ENCODE measurements at regions not wholly inside any gene's neighbourhood (a gene's known extent, or its start where the extent isn't known, plus 50 kb on each side); places are given as distances from the start of the nearest gene placed in this dataset.
"Not testable (repeated sequence)": the region's sequence is repeated elsewhere in the genome, so short reads cannot be mapped to it uniquely, and the experiment has no call there.

DNA sequence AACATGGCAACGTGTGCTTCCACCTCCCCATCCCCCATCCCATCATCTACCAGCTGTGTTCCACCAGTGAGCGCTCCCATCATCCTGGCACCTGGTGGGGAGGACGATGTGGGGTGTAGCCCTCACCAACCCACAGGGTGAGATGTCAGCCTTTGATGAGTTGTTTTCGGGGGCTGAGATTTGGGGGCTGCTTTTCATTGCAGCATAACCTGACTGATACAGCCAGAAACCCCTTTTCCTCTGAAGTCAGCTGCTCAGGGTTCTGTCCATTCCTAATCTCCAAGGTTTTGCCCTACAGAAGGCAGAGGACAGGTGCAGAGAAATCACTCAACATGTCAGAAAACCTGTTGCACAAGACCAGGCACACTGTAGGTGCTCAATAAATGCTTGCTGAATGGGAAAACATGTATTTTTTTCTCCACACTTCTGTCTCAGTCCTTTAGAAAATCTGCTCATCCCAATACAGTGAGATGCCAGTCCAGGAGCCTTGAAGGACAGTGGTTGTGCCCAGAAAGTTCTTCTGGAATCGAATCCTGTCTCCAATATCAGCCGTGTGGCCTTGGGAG lies 239.8 kb downstream of the RBM19 start:
- no peak for DNase-seq

DNA sequence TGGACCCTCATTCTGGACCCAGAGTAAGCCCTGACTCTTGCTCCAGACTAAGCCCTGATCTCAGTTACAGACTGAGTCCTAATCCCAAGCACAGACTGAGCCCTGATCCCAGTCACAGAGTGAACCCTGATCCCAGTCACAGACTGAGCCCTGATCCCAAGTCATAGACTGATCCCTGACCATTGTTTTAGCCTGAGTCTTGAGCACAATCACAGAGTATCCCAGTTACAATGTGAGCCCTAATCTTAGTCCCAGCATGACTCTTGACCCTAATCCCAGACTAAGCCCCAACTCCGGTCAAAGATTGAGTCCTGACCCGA lies 240.6 kb downstream of the RBM19 start:
- no peak for DNase-seq

DNA sequence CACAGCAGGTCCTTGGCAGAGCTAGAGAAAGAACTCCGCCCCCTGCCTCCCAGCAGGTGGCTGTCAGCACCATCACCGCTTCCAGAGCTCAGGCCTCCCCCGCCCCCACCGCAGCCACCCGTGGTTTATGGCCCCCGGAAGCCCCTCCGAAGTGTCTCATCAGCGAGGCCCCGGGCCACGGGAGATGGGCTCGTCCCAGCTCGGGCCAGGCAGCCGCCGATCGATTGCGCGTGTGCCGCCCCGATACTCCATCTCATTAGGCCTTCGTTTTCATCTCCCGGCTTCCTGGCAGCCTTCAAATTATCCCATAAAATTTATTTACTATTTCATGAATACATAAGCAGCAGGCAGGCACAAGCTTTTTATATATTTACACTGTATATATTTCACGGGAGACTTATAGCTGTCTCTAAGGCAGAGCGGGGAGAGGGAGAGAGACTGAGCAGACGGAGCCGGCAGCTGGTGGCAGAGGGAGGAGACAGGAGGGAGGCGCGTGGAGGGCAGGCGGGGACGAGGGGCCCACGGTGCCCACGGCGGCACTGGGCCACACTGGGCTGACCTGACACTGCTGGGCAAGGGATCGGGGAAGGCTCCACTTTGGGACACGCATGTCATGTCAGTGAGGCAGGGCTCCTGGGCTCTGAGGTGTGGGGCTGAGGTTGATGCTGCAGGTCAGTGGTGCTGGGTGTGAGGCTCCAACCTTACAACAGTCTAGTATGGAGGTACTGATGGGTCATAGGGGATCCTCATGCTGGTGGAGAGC lies 241.2 kb downstream of the RBM19 start:
- no peak for DNase-seq

DNA sequence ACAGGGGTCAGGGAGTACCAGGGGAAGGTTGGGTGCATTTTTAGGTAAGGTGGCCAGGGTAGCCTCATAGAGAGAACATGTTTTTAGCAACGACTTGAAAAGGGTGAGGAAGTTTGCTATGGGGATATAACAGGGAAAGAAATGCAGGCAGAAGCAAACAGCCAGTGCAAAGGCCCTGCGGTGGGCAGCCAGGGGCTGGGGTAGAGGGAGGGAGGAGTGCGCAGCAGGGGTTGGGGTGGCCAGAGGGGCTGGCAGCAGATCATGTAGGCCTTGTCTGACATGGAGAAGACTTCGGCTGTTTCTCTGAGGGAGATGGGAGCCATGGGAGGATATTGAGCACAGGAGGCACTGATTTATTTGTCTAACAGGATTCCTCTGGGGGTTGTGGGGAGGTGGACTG lies 242.5 kb downstream of the RBM19 start:
- DNase-seq, result no peak

DNA sequence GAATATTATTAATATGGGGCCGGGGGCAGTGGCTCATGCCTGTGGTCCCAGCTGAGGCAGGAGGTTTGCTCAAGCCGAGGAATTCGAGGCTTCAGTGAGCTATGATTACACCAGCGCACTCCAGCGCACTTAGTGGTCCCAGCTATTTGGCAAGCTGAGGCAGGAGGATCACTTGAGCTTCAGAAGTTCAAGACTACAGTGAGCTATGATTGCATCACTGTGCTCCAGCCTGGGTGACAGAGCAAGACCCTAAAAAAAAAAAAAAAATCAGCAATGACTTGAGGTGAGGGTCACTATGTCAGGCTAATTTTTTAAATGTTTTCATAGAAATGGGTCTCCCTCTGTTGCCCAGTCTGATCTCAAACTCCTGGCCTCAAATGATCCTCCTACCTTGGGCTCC lies 243.4 kb downstream of the RBM19 start:
- DNase-seq, result no peak

DNA sequence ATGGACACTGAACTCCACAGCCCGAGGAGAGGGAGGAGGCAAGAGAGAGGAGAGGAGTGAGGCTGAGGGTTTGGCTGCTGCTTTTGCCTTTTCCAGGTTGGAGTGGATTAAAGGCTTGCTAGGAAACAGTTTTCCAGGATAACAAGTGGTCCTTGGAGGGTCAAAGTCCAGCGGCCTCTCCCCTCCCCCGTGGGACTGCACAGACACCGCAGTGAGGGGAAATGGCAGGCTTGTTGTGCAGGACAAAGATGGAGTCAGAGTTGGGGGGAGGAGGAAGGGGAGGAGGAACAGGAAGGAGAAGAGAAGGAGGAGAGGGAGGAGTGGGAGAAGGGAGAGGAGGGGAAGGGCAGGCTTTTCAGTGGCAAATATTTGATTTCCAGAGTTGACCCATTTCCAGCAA lies 245.5 kb downstream of the RBM19 start:
- no peak for DNase-seq

DNA sequence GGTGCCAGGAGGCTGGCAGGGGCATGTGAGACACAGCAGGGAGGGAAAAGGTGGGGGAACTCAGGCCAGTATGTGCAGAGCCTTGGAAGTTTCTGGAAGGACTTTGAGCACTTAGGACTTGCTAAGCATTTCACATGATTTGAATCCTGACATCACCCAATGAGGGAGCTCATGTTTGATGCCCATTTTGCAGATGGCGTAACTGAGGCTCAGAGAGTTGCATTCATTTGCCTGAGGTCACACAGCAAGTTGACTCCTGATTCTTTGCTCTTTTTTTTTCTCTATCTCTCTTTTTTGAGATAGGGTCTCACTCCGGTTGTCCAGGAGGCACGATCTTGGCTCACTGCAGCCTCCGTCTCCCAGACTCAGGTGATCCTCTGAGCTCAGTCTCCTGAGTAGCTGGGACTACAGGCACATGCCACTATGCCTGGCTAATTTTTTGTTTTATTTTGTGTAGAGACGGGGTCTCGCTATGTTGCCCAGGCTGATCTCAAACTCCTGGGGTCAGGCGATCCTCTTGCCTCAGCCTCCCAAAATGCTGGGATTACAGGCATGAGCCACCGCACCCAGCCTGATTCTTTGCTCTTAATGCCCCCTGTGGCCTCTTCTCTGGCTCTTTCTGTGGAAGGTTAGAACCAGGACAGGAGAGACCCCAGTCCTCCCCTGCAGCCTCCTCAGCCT lies 246.1 kb downstream of the RBM19 start:
- DNase-seq, result no peak

DNA sequence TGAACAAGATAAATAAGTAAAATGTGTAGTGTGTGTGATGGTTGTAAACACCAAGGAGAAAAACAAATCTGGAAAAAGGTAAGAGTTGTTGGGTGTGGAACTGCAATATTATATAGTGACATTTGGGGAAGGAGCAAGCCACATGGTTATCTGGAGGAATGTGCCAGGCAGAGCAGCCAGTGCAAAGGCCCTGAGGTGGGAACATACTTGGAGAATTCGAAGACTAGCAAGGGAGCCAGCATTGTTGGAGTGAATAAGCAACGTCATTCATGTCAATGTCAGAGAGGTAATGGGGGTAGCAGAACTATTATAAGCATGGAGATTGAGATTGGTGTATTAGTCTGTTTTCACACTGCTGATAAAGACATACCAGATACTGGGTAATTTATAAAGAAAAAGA lies 241.5 kb upstream of the LHX5 start:
- DNase-seq, result no peak

DNA sequence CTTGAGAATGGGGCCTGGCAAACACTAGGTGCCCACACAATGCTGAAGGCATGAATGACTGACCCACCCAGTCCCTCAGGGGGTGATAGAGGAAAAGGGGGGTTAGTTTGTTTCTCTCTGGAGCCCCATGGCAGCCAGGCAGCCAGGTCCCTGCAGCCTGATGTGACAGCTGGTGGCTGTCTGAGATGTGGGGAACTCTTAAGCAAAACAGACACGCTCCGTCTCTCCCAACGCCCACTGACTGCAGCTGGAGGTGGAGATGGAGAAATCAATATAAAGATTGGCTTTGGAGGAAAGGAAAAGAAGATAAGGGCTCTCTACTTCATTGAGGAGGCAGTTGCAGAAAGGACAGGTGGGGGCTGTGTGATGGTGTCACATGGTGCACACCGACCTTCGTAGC lies 240.8 kb upstream of the LHX5 start:
- no peak for DNase-seq

DNA sequence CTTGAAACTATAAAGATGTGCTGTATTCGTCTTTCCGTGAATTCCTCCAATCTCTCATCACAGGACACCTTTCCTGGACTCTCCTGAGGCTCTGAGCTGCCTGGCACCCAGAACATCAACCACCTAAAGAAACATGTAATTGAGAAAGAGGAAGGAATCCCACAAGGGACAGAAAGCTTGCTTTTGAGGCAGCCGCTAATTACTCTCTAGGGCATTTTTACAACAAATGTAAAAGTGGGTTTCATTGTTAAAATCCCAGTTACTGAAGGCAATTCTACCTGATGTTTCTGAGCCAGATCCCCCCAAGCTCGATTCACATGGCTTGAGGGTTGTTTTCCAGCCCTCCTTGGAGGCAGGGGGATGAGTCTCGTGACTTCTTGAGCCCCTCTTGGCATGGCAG lies 238.5 kb upstream of the LHX5 start:
- DNase-seq, result no peak

DNA sequence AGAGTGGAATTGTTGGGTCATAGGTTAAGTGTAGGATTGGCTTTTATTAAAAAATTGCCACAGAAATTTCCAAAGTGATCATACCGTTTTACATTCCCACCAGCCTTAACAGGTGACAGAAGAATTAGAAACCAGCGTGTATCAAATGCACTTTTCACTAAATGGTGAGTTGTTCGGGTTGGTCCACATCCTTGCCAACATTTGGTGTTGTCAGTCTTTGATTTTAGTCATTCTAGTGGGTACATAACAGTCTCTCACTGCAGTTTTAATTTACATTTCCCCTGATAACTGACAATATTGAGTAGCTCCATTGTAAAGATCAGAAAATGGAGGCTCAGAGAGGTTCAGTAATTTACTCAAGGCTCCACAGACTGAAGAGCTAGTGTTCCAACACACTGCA lies 237.8 kb upstream of the LHX5 start:
- no peak for DNase-seq

DNA sequence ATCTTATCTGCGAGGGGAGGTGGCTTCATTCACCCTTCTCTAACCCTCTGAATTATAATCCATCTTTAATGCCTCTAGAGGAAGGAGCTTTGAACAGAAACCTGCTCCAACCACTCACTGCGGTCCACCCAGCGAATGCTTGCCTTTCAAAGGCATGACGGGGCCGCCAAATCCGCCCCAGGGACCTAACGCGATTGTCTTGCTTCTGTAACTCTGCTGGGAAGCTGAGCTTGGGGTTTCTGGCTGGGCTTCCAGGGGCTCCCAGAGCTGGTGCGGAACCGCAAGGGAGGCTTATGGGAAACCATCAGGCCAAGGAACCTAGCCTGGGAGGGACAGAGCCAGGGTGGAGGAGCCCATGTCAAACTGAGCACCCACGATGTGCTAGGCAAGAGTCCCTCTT lies 231.2 kb upstream of the LHX5 start:
- no peak for DNase-seq

DNA sequence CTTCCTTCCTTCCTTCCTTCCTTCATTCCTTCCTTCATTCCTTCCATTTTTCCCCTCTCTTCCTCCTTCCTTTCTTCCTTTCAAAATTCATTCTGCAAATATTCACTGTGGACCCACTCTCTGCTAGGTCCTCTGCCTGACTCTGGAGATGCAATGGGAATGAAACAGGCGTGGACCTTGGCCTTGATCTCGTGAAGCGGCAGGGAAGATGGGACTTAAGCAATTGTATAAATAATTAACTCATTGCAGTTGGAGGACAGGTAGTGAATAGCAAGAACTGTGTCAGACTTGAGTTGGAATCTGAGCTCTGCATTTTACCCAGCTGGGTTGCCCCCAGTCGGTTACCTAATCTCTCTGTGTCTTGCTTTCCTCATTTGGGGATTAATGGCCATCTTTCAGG lies 230.6 kb upstream of the LHX5 start:
- no peak for DNase-seq

DNA sequence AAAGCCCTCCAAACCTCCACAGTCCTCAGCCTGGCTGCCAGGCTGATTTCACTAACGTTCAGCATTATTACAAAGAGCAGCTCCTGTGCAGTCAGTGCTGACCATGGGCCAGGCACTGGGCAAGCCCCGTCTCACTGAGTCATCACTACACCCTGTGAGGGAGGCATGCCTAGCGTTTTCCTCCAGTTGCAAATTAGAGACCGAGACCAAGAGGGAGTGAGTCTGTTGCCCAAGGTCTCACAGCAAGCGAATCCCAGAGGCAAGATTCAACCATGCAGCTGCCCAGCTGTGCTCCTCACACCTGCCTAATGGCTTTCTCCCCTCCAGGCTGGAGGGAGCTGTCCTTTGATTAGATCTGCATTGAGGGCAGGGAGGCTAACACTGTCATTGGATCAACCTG lies 229.3 kb upstream of the LHX5 start:
- no peak for DNase-seq

DNA sequence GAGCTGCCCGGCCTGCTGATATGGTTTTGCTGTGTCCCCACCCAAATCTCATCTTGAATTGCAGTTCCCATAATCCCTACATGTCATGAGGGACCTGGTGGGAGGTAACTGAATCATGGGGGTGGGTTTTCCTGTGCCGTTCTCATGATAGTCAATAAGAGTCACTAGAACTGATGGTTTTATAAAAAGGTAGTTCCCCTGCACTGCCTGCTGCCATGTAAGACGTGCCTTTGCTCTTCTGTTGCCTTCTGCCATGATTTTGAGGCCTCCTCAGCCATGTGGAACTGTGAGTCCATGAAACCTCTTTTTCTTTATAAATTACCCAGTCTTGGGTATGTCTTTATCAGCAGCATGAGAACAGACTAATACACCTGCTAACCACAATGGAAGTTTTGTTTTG lies 228.3 kb upstream of the LHX5 start:
- not testable (repeated sequence) for DNase-seq

DNA sequence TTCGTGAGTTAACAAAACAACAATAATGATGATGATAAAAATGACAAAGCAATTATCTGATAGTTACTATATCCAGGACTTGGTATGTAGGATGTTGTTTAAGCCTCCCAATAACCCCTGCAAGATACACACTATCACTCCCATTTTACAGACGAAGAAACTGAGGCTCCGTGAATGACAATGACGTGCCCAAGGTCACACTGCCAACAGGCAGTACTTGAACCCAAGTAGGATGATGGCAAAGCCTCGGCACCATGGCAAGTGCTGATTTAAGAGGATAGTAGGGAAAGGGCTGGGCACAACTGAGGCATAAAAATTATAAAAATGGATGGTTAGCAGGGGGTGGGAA lies 226.8 kb upstream of the LHX5 start:
- DNase-seq, result no peak

DNA sequence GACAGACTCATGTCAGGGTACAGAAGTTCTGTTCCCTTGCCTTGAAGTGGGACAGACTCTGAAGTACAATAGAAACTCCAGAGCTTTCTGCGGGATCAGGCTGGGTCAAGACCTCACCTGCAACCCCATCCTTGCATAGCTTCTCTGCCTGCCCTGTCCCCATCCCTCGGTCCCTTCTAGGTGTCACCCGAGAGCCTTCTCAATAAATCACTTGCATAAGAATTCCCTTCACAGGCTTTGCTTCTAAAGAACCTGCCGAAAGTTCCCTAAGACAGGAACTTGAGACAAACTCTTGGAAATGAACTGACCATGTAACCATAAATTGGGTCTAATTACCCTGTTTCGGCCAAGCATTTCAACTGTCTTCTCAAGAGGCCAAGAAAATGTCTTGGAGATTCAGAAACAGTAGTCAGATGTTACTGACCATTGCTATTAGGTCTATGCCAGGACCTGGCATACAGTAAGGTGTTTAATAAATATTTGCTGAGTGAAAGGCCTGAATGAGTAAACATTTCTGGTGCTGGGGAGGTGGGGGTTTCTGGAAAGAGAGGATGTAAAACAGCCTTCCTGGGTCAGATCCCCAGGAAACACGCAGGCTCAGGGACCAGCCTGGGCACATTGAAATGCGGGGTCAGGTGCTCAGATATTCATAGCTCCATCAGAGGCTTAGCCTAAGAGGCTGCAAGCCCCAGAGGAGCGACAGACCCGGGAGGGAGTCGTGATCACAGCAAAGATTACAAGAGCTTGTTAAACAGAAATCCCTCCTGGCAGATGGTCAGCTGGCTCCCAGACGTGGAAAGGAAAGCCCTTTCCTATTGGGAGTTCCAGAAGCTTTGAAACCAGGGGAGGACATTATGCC lies 226.2 kb upstream of the LHX5 start:
- DNase-seq, result no peak

DNA sequence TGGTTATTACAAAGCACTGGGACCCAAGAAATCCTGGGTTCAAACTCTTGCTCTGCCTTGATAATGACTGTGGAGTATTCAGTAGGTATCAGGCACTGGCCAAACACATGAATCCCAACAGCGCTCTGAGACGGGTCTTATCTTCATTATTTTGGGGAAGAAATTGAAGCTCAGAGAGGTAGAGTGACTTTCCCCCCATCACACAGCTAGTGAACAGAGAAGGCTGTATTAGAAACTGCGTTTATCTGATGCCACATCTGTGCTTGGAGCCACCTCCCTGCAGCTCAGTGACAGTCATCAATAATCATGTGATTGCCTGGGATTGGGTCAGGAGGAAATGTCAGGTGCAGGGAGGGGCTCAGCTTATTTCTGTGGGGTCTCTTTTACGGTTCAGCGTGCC lies 225.4 kb upstream of the LHX5 start:
- no peak for DNase-seq

DNA sequence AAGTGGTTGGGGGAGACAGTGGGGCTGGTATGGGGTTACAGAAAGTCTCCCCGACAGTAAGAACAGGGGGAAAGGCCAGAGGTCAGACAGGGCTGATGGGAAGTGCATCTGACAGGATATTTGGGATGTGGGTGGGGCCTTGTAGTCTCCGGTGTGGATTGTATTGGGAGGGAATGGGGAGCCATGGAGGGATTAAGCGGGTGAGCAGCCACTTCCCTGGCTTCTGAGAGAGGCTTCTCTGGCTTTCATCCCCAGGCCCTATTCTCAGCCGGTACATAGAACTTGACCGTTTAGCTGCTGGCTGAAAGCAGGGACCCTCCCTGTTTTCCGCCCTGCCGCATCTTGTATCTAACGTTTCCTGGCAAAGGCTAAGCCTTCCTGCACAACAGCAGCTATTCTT lies 222.0 kb upstream of the LHX5 start:
- no peak for DNase-seq

DNA sequence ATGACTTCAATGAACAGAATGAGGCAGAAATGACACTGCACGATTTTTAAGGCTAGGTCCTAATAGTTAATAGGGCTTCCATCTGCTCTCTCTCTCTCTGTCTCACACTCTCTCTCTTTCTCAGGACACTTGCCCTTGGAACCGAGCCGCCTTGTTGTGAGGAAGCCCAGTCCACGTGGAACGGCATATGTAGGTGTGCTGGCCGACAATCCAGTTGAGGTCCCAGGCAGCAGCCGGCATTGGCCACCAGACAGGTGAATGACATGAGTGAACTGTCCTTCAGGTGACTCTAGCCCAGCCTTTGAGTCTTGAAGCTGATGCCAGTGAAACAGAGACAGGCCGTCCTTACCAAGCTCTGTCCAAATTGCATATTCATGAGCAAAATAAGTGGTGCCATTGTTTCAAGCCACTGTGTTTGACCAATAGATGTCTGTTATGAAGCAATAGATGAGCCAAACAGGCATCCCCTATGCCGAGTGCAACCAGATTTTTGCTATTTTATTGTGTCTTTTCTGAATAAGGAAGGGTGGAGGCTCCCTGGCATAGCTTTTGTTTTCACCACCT lies 217.5 kb upstream of the LHX5 start:
- DNase-seq, result no peak

DNA sequence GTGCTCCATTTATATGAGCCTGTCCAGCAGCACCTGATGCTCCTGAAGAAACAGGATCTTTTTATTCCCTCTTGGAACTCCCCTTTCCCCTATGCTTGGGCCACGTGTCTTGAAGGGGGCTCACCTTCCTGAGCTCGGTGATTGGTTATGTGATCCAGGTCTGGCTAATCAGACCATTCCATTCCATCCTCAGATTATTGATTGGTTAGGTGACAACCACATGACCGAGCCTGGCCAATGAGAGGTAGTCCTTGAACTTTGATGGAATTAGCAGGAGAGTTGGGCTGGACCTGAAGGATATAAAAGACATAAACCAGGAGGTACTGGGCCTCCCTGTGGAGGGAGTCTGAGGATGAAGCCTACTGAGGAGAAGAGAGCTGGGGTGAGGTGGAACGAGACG lies 216.6 kb upstream of the LHX5 start:
- no peak for DNase-seq

DNA sequence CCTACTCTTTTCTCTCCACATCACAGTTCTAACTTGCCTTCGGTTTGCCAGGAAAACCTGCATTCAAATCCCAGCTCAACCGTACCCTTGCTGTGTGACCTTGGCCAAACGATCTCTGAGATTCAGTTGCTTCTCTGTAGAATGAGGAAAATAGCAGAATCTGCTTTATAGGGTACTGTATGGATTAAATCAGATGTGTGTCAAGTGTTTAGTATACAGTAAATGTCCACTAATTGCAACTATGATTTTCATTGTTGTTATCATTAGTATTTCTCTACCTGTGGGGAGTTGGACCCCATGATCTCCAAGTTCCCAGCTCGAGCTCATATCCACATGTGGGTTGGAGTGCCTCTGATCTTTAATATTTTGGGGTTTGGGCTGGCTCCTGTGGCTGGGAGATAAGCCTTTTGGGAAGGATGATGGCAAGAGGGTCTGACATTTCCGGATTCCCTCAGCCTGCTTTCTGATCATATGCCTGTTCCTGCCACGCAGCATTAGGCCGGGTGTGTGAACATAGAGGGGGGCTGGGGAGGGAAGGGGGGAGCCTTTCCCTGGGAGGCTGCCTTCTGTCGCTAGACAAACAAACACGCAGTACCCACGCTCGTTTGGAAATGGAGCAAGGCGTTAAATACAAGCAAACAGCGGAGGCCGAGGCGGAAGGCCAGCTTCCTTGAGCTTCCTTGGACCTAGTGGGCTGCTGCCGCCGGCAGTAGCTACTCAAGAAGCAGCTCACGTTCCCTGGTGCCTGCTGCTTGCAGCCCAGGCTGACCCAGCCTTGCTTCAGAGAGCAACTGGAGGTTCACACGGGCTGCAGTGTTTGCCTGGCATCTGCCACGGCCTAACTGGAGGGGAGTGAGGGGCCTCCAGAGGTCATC lies 213.5 kb upstream of the LHX5 start:
- DNase-seq, result no peak

Data from left kidney (tissue), 1 donor.